Right lobe of liver (tissue), 4 donors: ENCODE measurements at regions not wholly inside any gene's neighbourhood (a gene's known extent, or its start where the extent isn't known, plus 50 kb on each side); places are given as distances from the start of the nearest gene placed in this dataset.

Experiments
- CTCF ChIP-seq, 4 donors: fragments of 200-600 bp in 3 of 4; fragments of 450-650 bp in 1 of 4; IDR thresholded peaks; one replicate each; pipeline versions ENCODE4 v1.5.1 to v1.8.0; 2016 to 2022; ENCODE audit warnings: antibody characterized with exemption in 4 of 4, mild to moderate bottlenecking in 2 of 4
- POLR2A ChIP-seq: fragments of 450-650 bp; IDR thresholded peaks from one replicate; pipeline ENCODE4 v1.6.1; 2017; ENCODE audit warnings: antibody characterized with exemption, mild to moderate bottlenecking
- donor health status: DM: no; HTN: no; CAD: no.
- donor health status: DM: no; HTN: no; CAD: no.
- donor health status: DM: no; HTN: yes; CAD: no.

DNA sequence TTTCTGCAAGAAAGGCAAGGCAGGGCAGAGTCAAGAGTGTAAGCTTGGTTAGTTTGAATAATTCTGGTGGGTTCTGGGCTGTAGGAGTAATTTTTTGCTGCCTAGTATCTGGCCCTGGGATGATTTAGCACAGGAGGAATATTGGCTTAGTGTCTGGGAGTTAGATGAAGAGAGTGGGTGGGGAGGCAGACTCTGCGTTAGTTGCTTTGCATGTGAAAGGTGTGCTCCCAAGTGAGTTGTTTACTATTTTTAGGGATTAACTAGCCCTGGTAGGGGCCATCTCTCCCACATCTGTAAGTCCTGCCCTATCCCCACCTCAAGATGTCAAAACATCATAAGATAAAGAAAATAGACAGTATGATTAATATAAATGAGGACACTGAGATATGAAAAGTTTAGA is 249.7 kb downstream of the LRIG3 start:
- no peak for TF ChIP-seq CTCF (IDR thresholded peaks at IDR 0.05)
- TF ChIP-seq POLR2A: no peak
